ENCODE measurements at regions not wholly inside any gene's neighbourhood (a gene's known extent, or its start where the extent isn't known, plus 50 kb on each side); places are given as distances from the start of the nearest gene placed in this dataset.

DNA sequence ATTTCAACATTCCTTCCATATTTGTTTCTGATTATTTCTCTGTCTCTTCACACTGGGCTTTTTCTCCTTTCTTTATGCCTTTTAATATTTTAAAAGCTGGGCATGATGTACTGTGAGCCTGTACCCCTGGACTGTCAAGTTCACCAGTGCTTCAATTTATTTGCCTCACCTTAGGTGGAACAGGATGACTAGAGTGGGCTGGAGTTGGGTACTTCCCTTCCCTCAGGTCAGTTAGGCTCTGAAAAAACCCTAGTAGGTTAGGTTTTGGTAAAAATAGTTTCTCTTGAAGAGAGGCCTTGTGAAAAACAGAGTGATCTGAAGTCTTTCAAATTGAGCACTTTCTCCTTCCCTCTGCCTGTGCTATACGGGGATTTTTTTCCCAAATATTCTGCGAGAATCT lies 163.0 kb upstream of the LYPLAL1 start:
- ChIA-PET POLR2A (ENCODE audit: low non-redundant PET) (no interaction called here), CTCF (no interaction called here)
- DNase-seq (ENCODE audit: low spot score) = no peak
- TF ChIP-seq, protein P1, sequence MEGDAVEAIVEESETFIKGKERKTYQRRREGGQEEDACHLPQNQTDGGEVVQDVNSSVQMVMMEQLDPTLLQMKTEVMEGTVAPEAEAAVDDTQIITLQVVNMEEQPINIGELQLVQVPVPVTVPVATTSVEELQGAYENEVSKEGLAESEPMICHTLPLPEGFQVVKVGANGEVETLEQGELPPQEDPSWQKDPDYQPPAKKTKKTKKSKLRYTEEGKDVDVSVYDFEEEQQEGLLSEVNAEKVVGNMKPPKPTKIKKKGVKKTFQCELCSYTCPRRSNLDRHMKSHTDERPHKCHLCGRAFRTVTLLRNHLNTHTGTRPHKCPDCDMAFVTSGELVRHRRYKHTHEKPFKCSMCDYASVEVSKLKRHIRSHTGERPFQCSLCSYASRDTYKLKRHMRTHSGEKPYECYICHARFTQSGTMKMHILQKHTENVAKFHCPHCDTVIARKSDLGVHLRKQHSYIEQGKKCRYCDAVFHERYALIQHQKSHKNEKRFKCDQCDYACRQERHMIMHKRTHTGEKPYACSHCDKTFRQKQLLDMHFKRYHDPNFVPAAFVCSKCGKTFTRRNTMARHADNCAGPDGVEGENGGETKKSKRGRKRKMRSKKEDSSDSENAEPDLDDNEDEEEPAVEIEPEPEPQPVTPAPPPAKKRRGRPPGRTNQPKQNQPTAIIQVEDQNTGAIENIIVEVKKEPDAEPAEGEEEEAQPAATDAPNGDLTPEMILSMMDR (conservative IDR thresholded peaks at IDR 0.05; ENCODE audit: low read depth) = no peak
- H3K27ac ChIP-seq = no peak overlapping the region

DNA sequence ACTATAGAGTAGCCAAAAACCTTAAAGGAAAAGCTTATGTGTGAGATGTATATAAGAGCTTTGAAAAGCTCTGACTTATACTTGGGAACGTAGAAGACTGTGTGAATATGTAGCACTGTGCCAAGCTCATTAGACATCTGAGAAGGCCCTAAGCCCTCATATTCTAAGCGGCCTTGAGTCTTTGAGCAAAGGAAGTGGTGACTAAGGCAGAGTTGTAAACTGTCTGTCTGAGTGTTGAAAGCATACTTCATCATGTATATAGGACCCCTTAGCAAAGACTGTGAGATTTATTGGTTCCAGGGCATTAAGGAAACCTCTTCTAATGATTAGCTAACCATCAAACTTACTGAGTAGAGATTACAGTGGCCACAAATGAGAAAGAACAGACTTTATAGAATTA lies 153.3 kb upstream of the LYPLAL1 start:
- no peak for DNase-seq (ENCODE audit: low spot score)
- TF ChIP-seq, protein P1 (conservative IDR thresholded peaks at IDR 0.05; ENCODE audit: low read depth) = no peak
- no peak overlapping the region for H3K27ac ChIP-seq
- ChIA-PET POLR2A (ENCODE audit: low non-redundant PET) (no interaction called here), CTCF (no interaction called here)

DNA sequence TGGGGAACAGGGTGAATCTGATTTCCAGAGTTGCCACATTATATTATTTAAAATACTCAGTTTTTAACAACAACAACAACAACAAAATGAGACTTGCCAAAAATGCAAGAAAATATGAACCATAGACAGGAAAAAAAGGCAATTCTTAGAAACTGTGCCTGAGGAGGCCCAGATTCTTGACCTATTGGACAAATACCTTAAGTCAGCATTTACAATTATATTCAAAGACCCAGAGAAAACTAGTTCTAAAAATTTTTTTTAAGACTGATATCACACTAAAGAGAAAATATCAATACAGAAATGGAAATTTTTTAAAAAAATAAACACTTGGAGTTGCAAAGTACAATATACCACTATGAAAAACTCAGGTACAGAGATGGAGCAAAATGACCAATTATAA lies 152.8 kb upstream of the LYPLAL1 start:
- POLR2A ChIA-PET (ENCODE audit: low non-redundant PET) = no interaction called here

DNA sequence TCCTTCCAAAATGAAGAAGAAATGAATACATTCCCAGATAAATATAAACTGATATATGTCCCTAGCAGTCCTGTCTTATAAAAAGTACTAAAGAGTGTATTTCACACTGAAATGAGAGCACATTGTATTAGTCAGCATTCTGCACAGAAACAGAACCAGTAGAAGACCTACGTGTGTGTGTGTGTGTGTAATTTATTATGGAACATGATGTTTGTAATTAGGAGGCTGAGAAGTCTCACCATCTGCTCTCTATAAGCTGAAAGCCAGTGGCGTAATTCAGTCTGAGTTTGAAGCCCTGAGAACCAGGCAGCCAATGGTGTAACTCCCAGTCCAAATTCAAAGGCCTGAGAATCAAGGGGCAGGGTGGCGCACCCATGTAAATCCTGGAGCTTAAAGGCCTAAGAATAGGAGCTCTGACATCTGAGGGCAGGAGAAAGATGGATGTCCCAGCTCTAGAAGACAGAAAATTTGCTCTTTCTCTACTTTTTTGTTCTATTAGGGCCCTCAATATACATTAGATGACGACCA lies 146.5 kb upstream of the LYPLAL1 start:
- ChIA-PET POLR2A (ENCODE audit: low non-redundant PET) (no interaction called here), CTCF (no interaction called here)
- no peak for DNase-seq (ENCODE audit: low spot score)
- TF ChIP-seq, protein P1 (conservative IDR thresholded peaks at IDR 0.05; ENCODE audit: low read depth) = no peak
- no peak overlapping the region for H3K27ac ChIP-seq

More for the DNA sequence above, 152.8 kb upstream of the LYPLAL1 start:
- TF ChIP-seq, protein P1 (conservative IDR thresholded peaks at IDR 0.05; ENCODE audit: low read depth) = no peak
- DNase-seq (ENCODE audit: low spot score) = no peak
- no peak overlapping the region for H3K27ac ChIP-seq
- CTCF ChIA-PET = no interaction called here

DNA sequence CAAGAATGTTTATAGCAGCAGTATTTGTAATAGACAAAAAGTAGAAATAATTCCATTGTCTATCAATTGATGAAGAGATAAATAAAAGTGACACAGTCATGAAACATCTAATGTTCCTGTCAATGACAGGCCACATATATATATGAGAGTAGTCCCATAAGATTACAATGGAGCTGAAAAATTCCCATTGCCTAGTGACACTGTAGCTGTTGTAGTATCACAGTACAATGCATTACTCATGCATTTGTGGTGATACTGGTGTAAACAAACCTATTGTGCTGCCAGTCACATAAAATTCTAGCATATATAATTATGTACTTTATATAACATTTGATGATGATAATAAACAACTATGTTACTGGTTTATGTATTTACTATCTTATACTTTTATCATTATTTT lies 141.9 kb upstream of the LYPLAL1 start:
- DNase-seq (ENCODE audit: low spot score) = no peak
- POLR2A ChIA-PET (ENCODE audit: low non-redundant PET) = no interaction called here
- H3K27ac ChIP-seq = no peak overlapping the region
- CTCF ChIA-PET = interaction anchor here (0.8 kb wide), 1 partner anchor 16 kb away, joined by 5 read pairs; no protein-coding TSS in a partner anchor
- TF ChIP-seq, protein P1 (conservative IDR thresholded peaks at IDR 0.05; ENCODE audit: low read depth) = no peak

DNA sequence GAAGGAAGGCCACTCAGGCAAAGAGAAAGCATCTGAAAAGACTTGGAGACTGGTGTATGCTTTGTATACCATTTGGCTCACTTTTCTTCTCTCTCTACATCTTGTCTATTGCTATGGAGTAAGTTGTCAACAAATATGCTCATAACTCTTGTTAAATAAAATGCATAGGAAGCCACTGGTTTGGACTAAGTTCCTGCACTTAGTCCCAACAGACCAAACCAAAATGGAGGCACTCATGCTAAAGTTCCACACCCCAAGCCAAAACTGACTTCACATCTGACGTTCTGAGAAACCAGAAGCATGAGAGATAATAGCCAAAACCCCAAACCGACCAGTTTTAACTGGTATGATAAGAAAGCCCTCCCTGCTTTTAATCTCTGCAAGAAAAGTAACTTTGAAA lies 135.3 kb upstream of the LYPLAL1 start:
- POLR2A ChIA-PET (ENCODE audit: low non-redundant PET) = no interaction called here
- CTCF ChIA-PET = interaction anchor here (0.6 to 0.7 kb wide), 2 partner anchors 28 to 323 kb away, joined by 3 to 4 read pairs; no protein-coding TSS in a partner anchor
- H3K27ac ChIP-seq = no peak overlapping the region
- no peak for DNase-seq (ENCODE audit: low spot score)
- TF ChIP-seq, protein P1 (conservative IDR thresholded peaks at IDR 0.05; ENCODE audit: low read depth) = no peak
